Stomach (tissue), 4 donors: ENCODE measurements at regions not wholly inside any gene's neighbourhood (a gene's known extent, or its start where the extent isn't known, plus 50 kb on each side); places are given as distances from the start of the nearest gene placed in this dataset.

Experiments used
- CTCF ChIP-seq, 7 experiments: fragments of 450-650 bp in 4 of 7; fragments of 200-600 bp in 3 of 7; sonication (generic) in 3 of 7; IDR thresholded peaks; one replicate each; pipeline ENCODE4 v1.5.1; 2016 to 2019; ENCODE audit warnings: antibody characterized with exemption in 7 of 7, control low read depth in 2 of 7, mild to moderate bottlenecking in 1 of 7
- EP300 ChIP-seq: sonication (generic); formaldehyde crosslinking; IDR thresholded peaks from one replicate; pipeline ENCODE4 v1.6.1; 2017; ENCODE audit warnings: antibody characterized with exemption
- POLR2A ChIP-seq, 4 donors: fragments of 450-650 bp; IDR thresholded peaks; one replicate each; pipeline ENCODE4 v1.6.1; 2016; ENCODE audit warnings: antibody characterized with exemption in 4 of 4, control low read depth in 2 of 4, mild to moderate bottlenecking in 1 of 4, moderate library complexity in 1 of 4

- TF ChIP-seq POLR2A (IDR thresholded peaks at IDR 0.05) (no peak), EP300 (no peak), CTCF (IDR thresholded peaks at IDR 0.05) (no peak)
Observed at GRCh38 chr2:234555161-234555560, 58.3 kb upstream of the ARL4C start.
